NCI-H1092 (cell line): ENCODE measurements at regions not wholly inside any gene's neighbourhood (a gene's known extent, or its start where the extent isn't known, plus 50 kb on each side); places are given as distances from the start of the nearest gene placed in this dataset.

Source experiments
- DNase-seq: peaks from one replicate; lab custom pipeline; 2025; lab: John Stamatoyannopoulos, UW

DNA sequence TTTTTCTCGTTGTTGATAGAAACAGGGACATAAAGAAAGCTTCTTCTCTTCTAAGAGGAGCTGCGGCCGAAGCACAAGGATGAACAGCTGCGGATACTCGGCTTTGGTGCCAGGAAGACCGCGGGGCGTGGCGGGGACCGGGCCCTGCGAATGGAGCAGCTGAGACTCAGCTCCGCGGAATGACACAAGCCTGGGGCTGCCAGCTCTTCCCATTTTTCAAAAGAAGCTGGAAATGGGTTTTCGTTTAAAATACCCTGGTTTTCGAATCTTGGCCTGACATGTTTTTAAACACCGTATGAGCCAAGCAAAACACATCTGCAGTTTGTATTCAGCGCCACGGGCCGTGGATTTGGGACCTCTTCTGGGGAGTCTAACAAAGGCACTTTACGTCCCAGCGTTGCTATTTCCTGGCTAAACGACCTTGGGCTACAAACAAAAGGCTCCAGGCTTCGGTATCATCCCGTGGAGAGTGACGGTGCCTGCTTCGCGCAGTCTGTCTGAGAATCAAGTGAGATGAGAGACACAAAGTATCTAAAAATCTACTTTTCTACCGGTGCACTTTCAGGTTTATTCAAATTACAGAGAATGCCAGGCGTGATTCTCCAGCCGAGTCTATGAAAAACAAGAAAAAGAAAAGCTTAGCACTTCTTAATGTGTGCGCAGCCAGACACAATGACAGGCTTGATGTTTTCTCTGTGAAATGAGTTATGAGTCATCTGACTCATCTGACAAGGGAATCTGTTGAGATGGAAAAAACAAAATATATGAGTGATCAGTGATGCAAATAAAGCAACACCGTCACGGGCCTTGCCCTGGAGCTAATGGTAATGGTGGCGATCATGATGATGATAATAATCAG is 114.0 kb upstream of the TMEM132D start:
- DNase-seq = no peak

DNA sequence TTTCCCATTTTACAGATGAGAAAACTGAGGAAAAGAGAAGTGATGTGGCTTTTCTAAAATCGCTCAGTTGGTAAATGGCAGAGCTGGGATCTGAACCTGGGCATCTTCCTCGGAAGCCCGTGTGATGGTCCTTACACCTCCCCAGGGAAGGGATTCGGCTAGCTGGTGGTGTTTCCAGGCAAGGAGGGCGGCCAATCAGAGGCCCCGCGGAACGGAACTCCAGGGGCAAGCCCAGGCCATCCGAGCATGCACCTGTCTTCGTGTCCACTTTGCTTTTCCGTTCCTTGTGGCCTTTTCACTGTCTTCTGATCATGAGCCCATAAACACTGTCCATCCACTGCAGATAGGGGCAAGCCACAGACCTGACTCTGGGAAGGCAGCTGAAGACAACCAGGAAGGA is 114.8 kb upstream of the TMEM132D start:
- DNase-seq = no peak

GRCh38 chr12:130026608-130027176 is 122.9 kb upstream of the TMEM132D start:
- DNase-seq = peak; percentile 13

GRCh38 chr12:130027798-130028197 is 124.0 kb upstream of the TMEM132D start:
- no peak for DNase-seq

GRCh38 chr12:130029151-130029550 is 125.3 kb upstream of the TMEM132D start:
- DNase-seq = no peak

GRCh38 chr12:130031041-130031440 is 127.2 kb upstream of the TMEM132D start:
- DNase-seq = no peak

DNA sequence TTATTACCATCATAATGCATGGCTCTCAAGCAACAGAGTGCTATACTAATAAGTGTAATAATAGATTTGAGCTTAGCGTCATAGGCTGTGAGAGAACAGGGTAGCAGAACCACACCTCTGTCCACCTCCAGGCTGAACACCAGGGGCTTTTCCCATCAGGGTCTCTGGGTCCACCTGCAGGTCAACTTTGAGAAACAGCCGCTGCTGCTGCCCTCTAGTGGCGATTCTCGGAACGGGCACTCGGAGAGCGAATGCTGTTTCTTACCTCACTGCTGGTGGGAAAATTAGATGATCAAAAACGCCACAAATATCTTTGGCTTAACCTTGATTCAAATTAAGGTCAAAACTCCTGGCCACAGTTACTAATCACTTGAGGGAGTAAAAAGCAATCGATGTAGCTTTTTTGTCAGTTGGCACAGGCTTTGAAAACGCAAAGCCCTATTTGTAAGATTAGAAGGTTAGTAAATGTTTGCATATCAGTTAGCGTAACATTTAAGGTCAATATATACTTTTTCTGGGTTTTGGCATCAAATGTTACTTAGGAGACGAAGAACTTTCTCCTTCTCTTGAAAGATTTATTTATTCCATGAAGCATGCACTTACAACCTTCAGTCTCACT is 127.9 kb upstream of the TMEM132D start:
- DNase-seq = peak; percentile 58

DNA sequence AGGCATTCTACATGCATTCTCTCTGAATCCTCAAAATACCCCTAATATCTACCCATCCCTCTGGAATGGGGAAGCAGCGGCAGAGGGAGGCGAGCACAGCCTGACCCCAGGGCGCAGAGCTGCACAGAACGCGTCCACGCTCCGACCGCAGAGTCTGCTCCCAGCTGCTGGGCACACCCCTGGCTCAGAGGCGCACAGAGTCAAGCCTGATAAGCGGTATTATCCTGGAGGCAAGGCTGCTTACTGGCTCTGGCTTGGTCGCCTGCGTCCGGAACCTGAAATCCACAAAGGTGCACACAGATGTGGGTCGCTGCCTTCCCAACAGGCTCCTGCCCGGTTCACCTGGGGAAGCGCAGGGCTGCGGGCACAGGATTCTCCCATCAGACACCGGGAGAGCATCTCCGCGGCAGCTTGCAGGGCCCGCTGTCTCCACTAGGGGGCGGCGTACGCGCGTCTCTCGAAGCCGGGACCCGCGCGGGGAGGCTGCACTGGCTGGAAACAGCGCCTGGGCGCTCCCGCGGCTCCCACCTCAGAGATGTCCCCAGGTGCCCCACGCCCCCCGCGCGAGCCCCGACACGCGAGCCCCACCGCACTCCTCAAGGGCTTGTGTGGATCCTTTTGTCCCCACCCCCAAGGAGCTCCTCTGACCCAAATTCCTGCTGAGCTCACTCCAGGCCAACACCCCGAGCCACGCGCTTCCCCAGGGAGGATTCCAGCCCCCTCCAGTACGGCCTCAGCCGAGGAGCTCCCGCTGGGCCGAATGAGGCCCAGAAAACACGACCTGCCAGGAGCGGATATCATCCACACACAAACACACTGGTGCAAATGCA is 120.1 kb upstream of the FZD10 start:
- peak; percentile 31 for DNase-seq

- no peak for DNase-seq
These were observed 118.4 kb upstream of the FZD10 start for GRCh38 chr12:130043685-130044406.

- DNase-seq = peak; percentile 25
These were observed 117.2 kb upstream of the FZD10 start for GRCh38 chr12:130044991-130045621.

- DNase-seq = no peak
These were observed 112.6 kb upstream of the FZD10 start for GRCh38 chr12:130049666-130050065.

DNA sequence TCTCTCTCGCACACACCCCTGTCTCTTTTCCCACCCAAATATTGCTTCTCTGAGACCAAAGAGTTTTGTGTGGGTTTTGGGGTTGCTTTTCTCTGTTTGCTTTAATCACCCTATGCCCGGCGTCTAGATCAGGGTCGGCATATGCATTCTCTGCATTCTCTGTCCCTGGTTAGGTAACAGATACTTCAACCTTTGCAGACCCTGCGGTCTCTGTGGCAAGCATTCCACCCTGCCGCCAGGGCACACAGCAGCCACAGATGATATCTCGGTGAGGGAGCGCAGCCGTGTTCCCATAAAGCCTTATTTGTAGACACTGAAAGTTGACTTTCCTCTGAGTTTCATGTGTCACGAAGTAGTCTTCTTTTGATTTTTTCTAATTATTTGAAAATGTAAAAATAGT is 110.4 kb upstream of the FZD10 start:
- DNase-seq = no peak

DNA sequence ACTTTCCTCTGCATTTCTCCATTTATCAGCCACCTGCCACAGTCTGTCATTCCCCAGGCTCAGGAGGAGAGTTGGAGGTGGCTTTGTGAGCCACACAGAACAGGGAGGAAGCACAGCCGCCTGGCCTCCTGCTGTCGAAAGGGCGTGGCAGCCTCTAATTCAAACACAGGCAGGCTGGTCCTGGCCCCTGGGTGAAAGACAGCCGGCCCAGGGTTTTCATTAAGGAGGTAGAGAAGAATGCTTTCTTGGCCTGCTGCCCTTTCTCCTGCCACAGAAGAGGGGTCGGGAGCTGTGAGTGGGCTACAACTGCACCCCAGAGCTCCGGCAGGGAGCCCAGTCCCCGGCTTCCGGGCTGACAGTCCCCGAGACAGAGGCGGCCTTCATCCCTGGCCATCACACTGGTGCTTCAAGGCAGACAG is 108.6 kb upstream of the FZD10 start:
- DNase-seq = peak; percentile 44

DNA sequence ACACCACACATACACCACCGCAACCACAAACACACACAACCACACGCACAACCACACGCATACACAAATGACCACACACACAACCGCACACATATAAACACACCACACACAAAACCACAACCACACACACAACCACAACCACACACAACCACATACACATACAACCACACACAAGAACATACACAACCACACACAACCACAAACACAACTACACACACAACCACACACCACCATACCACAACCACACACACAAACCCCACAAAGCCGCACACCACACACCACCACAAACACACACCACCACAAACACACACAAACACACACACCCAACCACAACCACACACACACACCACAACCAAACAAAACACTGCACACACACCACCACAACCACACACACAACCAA is 107.5 kb upstream of the FZD10 start:
- no peak for DNase-seq

- DNase-seq = no peak
These were observed 103.3 kb upstream of the FZD10 start for GRCh38 chr12:130058926-130059472.

DNA sequence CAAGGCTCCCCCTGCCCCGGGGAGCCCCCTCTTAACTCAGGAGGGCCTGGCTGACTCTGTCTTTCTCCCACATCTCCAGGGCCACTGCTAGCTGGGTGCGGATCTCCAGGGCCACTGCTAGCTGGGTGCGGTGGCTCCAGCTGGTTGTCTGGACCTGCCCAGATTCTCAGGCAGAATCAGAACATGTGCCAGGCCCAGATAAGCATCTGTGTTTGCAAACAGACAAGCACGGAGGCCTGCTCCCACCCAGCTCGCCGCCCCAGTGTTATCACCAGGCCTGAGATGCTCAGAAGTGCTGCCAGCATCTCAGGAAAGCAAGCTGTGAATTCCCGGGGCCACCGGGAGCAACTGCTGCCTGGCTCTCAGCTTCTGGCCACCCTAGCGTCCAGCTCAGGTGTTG is 98.4 kb upstream of the FZD10 start:
- no peak for DNase-seq

GRCh38 chr12:130064999-130065398 is 97.3 kb upstream of the FZD10 start:
- DNase-seq = no peak

GRCh38 chr12:130066742-130067141 is 95.5 kb upstream of the FZD10 start:
- DNase-seq = no peak

DNA sequence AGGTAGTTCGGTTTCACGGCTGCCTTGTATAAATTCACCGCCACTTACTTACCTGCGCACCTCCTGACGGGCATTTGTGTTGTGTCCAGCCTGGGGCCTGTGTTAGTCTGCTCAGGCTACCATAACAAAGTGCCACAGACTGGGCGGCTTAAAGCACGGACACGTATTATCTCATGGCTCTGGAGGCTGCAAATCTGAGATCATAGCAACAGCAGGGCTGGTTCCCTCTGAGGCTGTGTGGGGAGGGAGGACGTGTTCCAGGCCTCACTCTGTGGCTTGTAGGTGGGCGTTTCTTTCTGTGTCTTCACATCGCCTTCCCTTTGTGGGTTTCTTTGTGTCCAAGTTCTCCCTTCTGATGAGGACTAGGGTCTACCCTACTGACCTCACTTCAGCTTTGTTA is 93.5 kb upstream of the FZD10 start:
- no peak for DNase-seq

GRCh38 chr12:130070126-130070611 is 92.1 kb upstream of the FZD10 start:
- no peak for DNase-seq

GRCh38 chr12:130073721-130074120 is 88.5 kb upstream of the FZD10 start:
- no peak for DNase-seq
